NCI-H82 treated with DMSO at 0.1 percent for 48 hours (cell line): ENCODE measurements at regions not wholly inside any gene's neighbourhood (a gene's known extent, or its start where the extent isn't known, plus 50 kb on each side); places are given as distances from the start of the nearest gene placed in this dataset.
A peak's percentile ranks its signal among the peaks of the same experiment; 100 is the strongest.

Experiments used
- DNase-seq: peaks from one replicate; lab custom pipeline; 2025; ENCODE audit not compliant: unreplicated experiment; lab: John Stamatoyannopoulos, UW

GRCh38 chr10:10307036-10307435 is 710.6 kb upstream of the CELF2 start:
- DNase-seq, result no peak

- peak; percentile 4 for DNase-seq
These were observed 710.1 kb upstream of the CELF2 start for GRCh38 chr10:10307551-10307950.

- DNase-seq, result no peak
These were observed 707.2 kb upstream of the CELF2 start for GRCh38 chr10:10310498-10310897.

- no peak for DNase-seq
These were observed 705.7 kb upstream of the CELF2 start for GRCh38 chr10:10311966-10312365.

- DNase-seq, result no peak
These were observed 704.4 kb upstream of the CELF2 start for GRCh38 chr10:10313149-10313835.

GRCh38 chr10:10314626-10315025 is 703.0 kb upstream of the CELF2 start:
- no peak for DNase-seq

- DNase-seq, result no peak
These were observed 701.7 kb upstream of the CELF2 start for GRCh38 chr10:10315989-10316388.

GRCh38 chr10:10317151-10317550 is 700.5 kb upstream of the CELF2 start:
- DNase-seq, result no peak

- no peak for DNase-seq
These were observed 698.8 kb upstream of the CELF2 start for GRCh38 chr10:10318856-10319255.

- DNase-seq, result no peak
These were observed 696.7 kb upstream of the CELF2 start for GRCh38 chr10:10320956-10321355.

GRCh38 chr10:10326116-10326515 is 691.6 kb upstream of the CELF2 start:
- DNase-seq, result peak; percentile 61

- no peak for DNase-seq
These were observed 689.7 kb upstream of the CELF2 start for GRCh38 chr10:10327934-10328333.

- no peak for DNase-seq
These were observed 687.3 kb upstream of the CELF2 start for GRCh38 chr10:10330418-10330817.

- DNase-seq, result no peak
These were observed 684.9 kb upstream of the CELF2 start for GRCh38 chr10:10332786-10333185.

- DNase-seq, result no peak
These were observed 684.0 kb upstream of the CELF2 start for GRCh38 chr10:10333622-10334021.

- no peak for DNase-seq
These were observed 679.3 kb upstream of the CELF2 start for GRCh38 chr10:10338339-10338738.

GRCh38 chr10:10346390-10347150 is 671.1 kb upstream of the CELF2 start:
- no peak for DNase-seq

- DNase-seq, result no peak
These were observed 667.6 kb upstream of the CELF2 start for GRCh38 chr10:10350050-10350449.

GRCh38 chr10:10351451-10351850 is 666.2 kb upstream of the CELF2 start:
- DNase-seq, result no peak

- no peak for DNase-seq
These were observed 664.3 kb upstream of the CELF2 start for GRCh38 chr10:10353326-10353868.

GRCh38 chr10:10359263-10359662 is 658.4 kb upstream of the CELF2 start:
- DNase-seq, result no peak

GRCh38 chr10:10361301-10361885 is 656.3 kb upstream of the CELF2 start:
- no peak for DNase-seq
